B cell (primary cell): ENCODE measurements at regions not wholly inside any gene's neighbourhood (a gene's known extent, or its start where the extent isn't known, plus 50 kb on each side); places are given as distances from the start of the nearest gene placed in this dataset.

ENCODE experiments used
- ATAC-seq: fragments of 200-7000 bp; cut with Tn5 transposase; one replicate; pipeline ENCODE4 v1.10.0; 2021; ENCODE audit warnings: low read depth, mild to moderate bottlenecking, moderate number of reproducible peaks, moderate library complexity
- CTCF ChIA-PET: fragments of 350-600 bp; sonication (Branson Sonifier 250); formaldehyde crosslinking; loops from one replicate; lab custom pipeline; 2021; ENCODE audit warnings: antibody characterized with exemption, inconsistent platforms; lab: Charles Lee
- POLR2A ChIA-PET: fragments of 350-600 bp; sonication (Branson Sonifier 250); formaldehyde crosslinking; loops from one replicate; lab custom pipeline; 2021; ENCODE audit warnings: antibody characterized with exemption; lab: Charles Lee
- DNase-seq: peaks from one replicate; pipeline ENCODE4 v3.0.0; 2013
- H2AFZ ChIP-seq: 2 replicates; pipeline ENCODE4 v1.6.1; 2012; ENCODE audit warnings: mild to moderate bottlenecking, low read depth, low read length; ENCODE audit not compliant: insufficient read depth, poor library complexity, severe bottlenecking
- H3K27ac ChIP-seq, 2 donors: 1 replicate in 1 of 2; 2 replicates in 1 of 2; pipeline ENCODE4 v1.5.1; 2012 to 2013; ENCODE audit warnings: low read length in 2 of 2, mild to moderate bottlenecking in 2 of 2, moderate library complexity in 1 of 2
- H3K27me3 ChIP-seq, 4 experiments: fragments of 200-600 bp in 1 of 4; sonication (generic) in 1 of 4; replicated peaks in 1 of 4; 1 replicate in 2 of 4; 2 replicates in 2 of 4; pipeline versions ENCODE4 v1.6.1 to v1.7.0; 2013 to 2016; ENCODE audit warnings: low read length in 3 of 4, mild to moderate bottlenecking in 2 of 4, mixed read lengths in 1 of 4, moderate library complexity in 1 of 4; ENCODE audit not compliant: insufficient read depth in 4 of 4, control insufficient read depth in 3 of 4; ENCODE audit errors: control extremely low read depth in 1 of 4
- H3K36me3 ChIP-seq, 2 experiments: replicated peaks in 1 of 2; 1 replicate in 1 of 2; 2 replicates in 1 of 2; pipeline versions ENCODE4 v1.6.1 to v1.7.1; 2013; ENCODE audit warnings: low read length in 1 of 2; ENCODE audit not compliant: insufficient read depth in 2 of 2, control insufficient read depth in 1 of 2; ENCODE audit errors: control extremely low read depth in 1 of 2, extremely low read depth in 1 of 2
- H3K4me1 ChIP-seq, 2 donors: fragments of 200-600 bp in 1 of 2; sonication (generic) in 1 of 2; 1 replicate in 1 of 2; 2 replicates in 1 of 2; pipeline versions ENCODE4 v1.5.1 to v1.6.1; 2013 to 2017; ENCODE audit warnings: low read length in 2 of 2; ENCODE audit not compliant: control insufficient read depth in 2 of 2, insufficient read depth in 2 of 2
- H3K4me2 ChIP-seq: replicated peaks from 2 replicates; pipeline ENCODE3; 2012; ENCODE audit warnings: mild to moderate bottlenecking, low read depth, low read length; ENCODE audit not compliant: poor library complexity, severe bottlenecking
- H3K4me3 ChIP-seq, 5 experiments: fragments of 200-600 bp in 1 of 5; sonication (generic) in 1 of 5; 1 replicate in 3 of 5; 2 replicates in 2 of 5; pipeline versions ENCODE4 v1.5.1 to v1.7.0; 2011 to 2016; ENCODE audit warnings: low read length in 4 of 5, mild to moderate bottlenecking in 4 of 5, low read depth in 2 of 5, control low read depth in 1 of 5, moderate library complexity in 1 of 5; ENCODE audit not compliant: insufficient read depth in 1 of 5; ENCODE audit errors: control extremely low read depth in 1 of 5, extremely low read depth in 1 of 5
- H3K79me2 ChIP-seq: fragments of 200-600 bp; sonication (generic); one replicate; pipeline ENCODE4 v1.6.0; 2016; ENCODE audit warnings: low read length; ENCODE audit not compliant: control insufficient read depth, insufficient read depth
- H3K9ac ChIP-seq: fragments of 200-600 bp; sonication (generic); 2 replicates; pipeline ENCODE4 v1.6.1; 2017; ENCODE audit warnings: mild to moderate bottlenecking, low read length, moderate library complexity
- H3K9me3 ChIP-seq, 3 donors: one replicate each; pipeline versions ENCODE4 v1.6.1 to v1.7.1; 2013; ENCODE audit warnings: low read length in 2 of 3; ENCODE audit not compliant: control insufficient read depth in 2 of 3, insufficient read depth in 1 of 3; ENCODE audit errors: control extremely low read depth in 1 of 3
- H4K20me1 ChIP-seq: 2 replicates; pipeline ENCODE4 v1.6.0; 2012; ENCODE audit warnings: mild to moderate bottlenecking, low read length; ENCODE audit not compliant: insufficient read depth, control insufficient read depth, poor library complexity, severe bottlenecking
- H3K27ac Mint-ChIP-seq: one replicate; pipeline ENCODE4 v1.8.0; 2021; ENCODE audit warnings: mixed read lengths
- H3K27me3 Mint-ChIP-seq: one replicate; pipeline ENCODE4 v1.8.0; 2021; ENCODE audit warnings: mixed read lengths
- H3K4me1 Mint-ChIP-seq: one replicate; pipeline ENCODE4 v1.8.0; 2021; ENCODE audit warnings: mixed read lengths
- H3K4me3 Mint-ChIP-seq: one replicate; pipeline ENCODE4 v1.8.0; 2021; ENCODE audit warnings: mixed read lengths
- H3K9me3 Mint-ChIP-seq: one replicate; pipeline ENCODE4 v1.8.0; 2022; ENCODE audit warnings: mixed read lengths; ENCODE audit not compliant: insufficient read depth
- CTCF ChIP-seq: fragments of 200-600 bp; IDR thresholded peaks from one replicate; pipeline ENCODE4 v1.8.0; 2022; ENCODE audit warnings: antibody characterized with exemption, mild to moderate bottlenecking
- EZH2 ChIP-seq: IDR thresholded peaks from 2 replicates; pipeline ENCODE4 v1.6.1; 2012; ENCODE audit warnings: borderline replicate concordance, low read depth, mild to moderate bottlenecking, moderate library complexity, low read length; ENCODE audit not compliant: insufficient read depth, poor library complexity, severe bottlenecking
- WGBS: methylation state at CpG from one replicate; pipeline ENCODE4 v1.1.5; 2013; ENCODE audit warnings: missing lambda C conversion rate; ENCODE audit not compliant: insufficient coverage; 5-methylcytosine and 5-hydroxymethylcytosine counted together
- intact Hi-C: fragments of 100-400 bp; cut with micrococcal nuclease; formaldehyde crosslinking; loops from one replicate; pipeline ENCODE4 v1.10.0; 2022

GRCh38 chr11:71109186-71109585 lies 143.2 kb downstream of the SHANK2 start:
- Histone ChIP-seq H3K27ac (no peak overlapping the region), H3K36me3 (no peaks in the 10 kb centered on the region), H3K4me2 (no peak overlapping the region), H3K79me2 (no peaks in the 10 kb centered on the region), H3K4me3 (no peak overlapping the region), H3K9me3 (no peaks in the 10 kb centered on the region), H3K9ac (no peak overlapping the region), H3K4me1 (no peaks in the 10 kb centered on the region), H3K27me3 (peaks cover 0 to 3% (median 0%) of the 10 kb centered on the region in 4 experiments), H2AFZ (no peak overlapping the region), H4K20me1 (no peaks in the 10 kb centered on the region)
- DNase-seq (no peak), ATAC-seq (no peak)
- Mint-ChIP-seq H3K4me3 (no peak overlapping the region), H3K27ac (no peak overlapping the region), H3K9me3 (no peaks in the 10 kb centered on the region), H3K4me1 (no peaks in the 10 kb centered on the region), H3K27me3 (peaks cover 19% of the 10 kb centered on the region)
- ChIA-PET CTCF (no interaction called here), POLR2A (no interaction called here)
- WGBS: 95% methylated on average over 9 of the region's 9 CpGs
- intact Hi-C loops: no loop called here
- TF ChIP-seq CTCF (no peak), EZH2 (no peak)

- H3K9me3 Mint-ChIP-seq: no peaks in the 10 kb centered on the region
- TF ChIP-seq CTCF (no peak), EZH2 (no peak)
- H3K79me2 ChIP-seq: no peaks in the 10 kb centered on the region
Observed at GRCh38 chr11:71108013-71108865, 144.1 kb downstream of the SHANK2 start.

More at GRCh38 chr11:71108013-71108865, 144.1 kb downstream of the SHANK2 start:
- no peak overlapping the region for H3K4me3 Mint-ChIP-seq
- 86% methylated on average over 21 of the region's 21 CpGs for WGBS
- no peak overlapping the region for H3K27ac Mint-ChIP-seq
- Histone ChIP-seq H3K4me1 (no peaks in the 10 kb centered on the region), H4K20me1 (no peaks in the 10 kb centered on the region), H3K36me3 (no peaks in the 10 kb centered on the region), H2AFZ (no peak overlapping the region), H3K27me3 (peaks cover 0 to 3% (median 0%) of the 10 kb centered on the region in 4 experiments), H3K4me2 (no peak overlapping the region), H3K9me3 (no peaks in the 10 kb centered on the region), H3K27ac (no peak overlapping the region), H3K9ac (no peak overlapping the region), H3K4me3 (no peak overlapping the region)
- CTCF ChIA-PET: no interaction called here
- H3K27me3 Mint-ChIP-seq: peaks cover 13% of the 10 kb centered on the region
- ATAC-seq (no peak), DNase-seq (no peak)
- no peaks in the 10 kb centered on the region for H3K4me1 Mint-ChIP-seq
- intact Hi-C loops: no loop called here
- POLR2A ChIA-PET: no interaction called here
